K562 (cell line): ENCODE measurements at regions not wholly inside any gene's neighbourhood (a gene's known extent, or its start where the extent isn't known, plus 50 kb on each side); places are given as distances from the start of the nearest gene placed in this dataset.

ENCODE experiments used
- ATAC-seq: fragments of 200-7000 bp; cut with Tn5 transposase; 3 replicates; pipeline ENCODE4 v1.9.1; 2020; ENCODE audit warnings: moderate library complexity
- BruUV-seq: library from RNA; stranded (reverse); fragments of 400-500 nt; replicated peaks from 2 replicates; lab custom pipeline; 2021; lab: Mats Ljungman, UMichigan
- CTCF ChIA-PET: fragments of 300-600 bp; formaldehyde crosslinking; extraction: SDS; loops from one replicate; lab custom pipeline; 2021; ENCODE audit warnings: low intra/inter-chr PET ratio; lab: Yijun Ruan, JAX
- POLR2A ChIA-PET: fragments of 300-600, 350-650 bp; sonication (Branson Sonifier 250); formaldehyde crosslinking; extraction: SDS; loops from one replicate; lab custom pipeline; 2021; ENCODE audit warnings: antibody characterized with exemption, inconsistent platforms; lab: Yijun Ruan, JAX
- DNase-seq, 4 experiments: peaks; one replicate each; pipeline versions ENCODE4 v3.0.0 to v3.0.0-alpha.2; 2011 to 2018; ENCODE audit warnings: low spot score in 3 of 4, mixed read lengths in 3 of 4; ENCODE audit errors: extremely low read depth in 1 of 4
- FAIRE-seq: peaks from 2 replicates; lab custom pipeline; 2011; peaks lifted over from hg19 to GRCh38; lab: Jason Lieb, UNC
- H2AFZ ChIP-seq: 2 replicates; pipeline ENCODE4 v1.6.0; 2011; ENCODE audit warnings: low read depth, low read length, control low read depth, inconsistent platforms
- H3K27ac ChIP-seq: fragments of 200-600 bp; 3 replicates; pipeline ENCODE4 v1.8.0; 2011; ENCODE audit warnings: low read depth, mild to moderate bottlenecking, control low read depth, inconsistent platforms, low read length, moderate library complexity, mixed read lengths; ENCODE audit errors: extremely low read depth
- H3K27me3 ChIP-seq, 2 experiments: fragments of 300-600 bp in 1 of 2; 2 replicates in 1 of 2; 3 replicates in 1 of 2; pipeline versions ENCODE4 v1.6.0 to v1.8.0; 2011; ENCODE audit warnings: inconsistent platforms in 2 of 2, low read length in 2 of 2, mild to moderate bottlenecking in 1 of 2, mixed read lengths in 1 of 2, moderate library complexity in 1 of 2; ENCODE audit not compliant: control insufficient read depth in 2 of 2, insufficient read depth in 2 of 2
- H3K36me3 ChIP-seq: fragments of 300-600 bp; 3 replicates; pipeline ENCODE4 v1.8.0; 2011; ENCODE audit warnings: mild to moderate bottlenecking, low read length, inconsistent platforms; ENCODE audit not compliant: control insufficient read depth, insufficient read depth
- H3K4me1 ChIP-seq, 2 experiments: fragments of 200-600 bp in 1 of 2; replicated peaks in 1 of 2; 2 replicates in 1 of 2; 3 replicates in 1 of 2; pipeline versions ENCODE4 v1.5.1 to v1.8.0; 2011; ENCODE audit warnings: inconsistent platforms in 2 of 2, low read length in 2 of 2, mild to moderate bottlenecking in 1 of 2, mixed read lengths in 1 of 2, moderate library complexity in 1 of 2; ENCODE audit not compliant: control insufficient read depth in 2 of 2, insufficient read depth in 2 of 2
- H3K4me2 ChIP-seq: 2 replicates; pipeline ENCODE4 v1.6.1; 2011; ENCODE audit warnings: low read length, control low read depth, inconsistent platforms, mixed read lengths; ENCODE audit not compliant: insufficient read depth
- H3K4me3 ChIP-seq: fragments of 200-600 bp; sonication (generic), shearing (Covaris generic); 2 replicates; pipeline ENCODE4 v1.5.1; 2016; ENCODE audit warnings: control low read depth, inconsistent platforms
- H3K79me2 ChIP-seq: fragments of 200-600 bp; 3 replicates; pipeline ENCODE4 v1.8.0; 2011; ENCODE audit warnings: low read length, inconsistent platforms; ENCODE audit not compliant: control insufficient read depth, insufficient read depth
- H3K9ac ChIP-seq, 2 experiments: 2 replicates each; pipeline versions ENCODE4 v1.6.0 to v1.6.1; 2011; ENCODE audit warnings: low read depth in 2 of 2, low read length in 2 of 2, control low read depth in 1 of 2, inconsistent platforms in 1 of 2, mild to moderate bottlenecking in 1 of 2, mixed read lengths in 1 of 2; ENCODE audit not compliant: insufficient read depth in 1 of 2
- H3K9me1 ChIP-seq: one replicate; pipeline ENCODE4 v1.6.0; 2011; ENCODE audit warnings: inconsistent platforms, mild to moderate bottlenecking, low read length, moderate library complexity; ENCODE audit not compliant: control insufficient read depth, insufficient read depth
- H3K9me3 ChIP-seq: replicated peaks from 2 replicates; pipeline ENCODE4 v1.5.1; 2011; ENCODE audit warnings: low read depth, low read length, inconsistent platforms; ENCODE audit not compliant: control insufficient read depth, insufficient read depth
- H4K20me1 ChIP-seq: replicated peaks from 2 replicates; pipeline ENCODE4 v1.6.1; 2011; ENCODE audit warnings: low read length, inconsistent platforms, mixed read lengths; ENCODE audit not compliant: control insufficient read depth, insufficient read depth
- C11orf30 ChIP-seq: fragments of 450-650 bp; IDR thresholded peaks from 2 replicates; pipeline ENCODE4 v1.6.1; 2016; ENCODE audit warnings: low read depth, mild to moderate bottlenecking
- CBFA2T2 ChIP-seq: fragments of 450-650 bp; conservative IDR thresholded peaks from 2 replicates; pipeline ENCODE4 v1.6.1; 2017; ENCODE audit warnings: mild to moderate bottlenecking
- CEBPB ChIP-seq: fragments of 450-650 bp; IDR thresholded peaks from 2 replicates; pipeline ENCODE4 v1.6.1; 2016; ENCODE audit warnings: missing genetic modification characterization, missing compliant biosample characterization
- CHD2 ChIP-seq: IDR thresholded peaks from 2 replicates; pipeline ENCODE4 v1.6.1; 2011; ENCODE audit warnings: low read depth, low read length
- EP300 ChIP-seq: IDR thresholded peaks from 2 replicates; pipeline ENCODE4 v1.6.1; 2012; ENCODE audit warnings: low read length, improper control_type of control experiment
- FOXM1 ChIP-seq, 2 experiments: fragments of 450-650 bp in 1 of 2; sonication (generic) in 1 of 2; formaldehyde crosslinking in 1 of 2; IDR thresholded peaks; 2 replicates each; pipeline versions ENCODE4 v1.6.1 to v1.9.0; 2017 to 2022; ENCODE audit warnings: low read depth in 2 of 2, mild to moderate bottlenecking in 2 of 2, missing genetic modification reagents in 1 of 2, moderate library complexity in 1 of 2
- SIN3A ChIP-seq, 2 experiments: fragments of 150-350 bp in 1 of 2; IDR thresholded peaks; 2 replicates each; pipeline ENCODE4 v1.6.1; 2011 to 2016; ENCODE audit warnings: borderline replicate concordance in 2 of 2, low read depth in 2 of 2, low read length in 2 of 2, mild to moderate bottlenecking in 2 of 2, moderate library complexity in 2 of 2; ENCODE audit not compliant: control insufficient read depth in 1 of 2
- SIX5 ChIP-seq, 2 experiments: IDR thresholded peaks; 2 replicates each; pipeline ENCODE4 v1.6.1; 2011; ENCODE audit warnings: low read length in 2 of 2, borderline replicate concordance in 1 of 2, low read depth in 1 of 2, mild to moderate bottlenecking in 1 of 2, moderate library complexity in 1 of 2; ENCODE audit not compliant: insufficient read depth in 1 of 2
- SMARCA5 ChIP-seq: fragments of 450-650 bp; IDR thresholded peaks from 2 replicates; pipeline ENCODE4 v1.6.1; 2016
- SMARCE1 ChIP-seq: fragments of 450-650 bp; IDR thresholded peaks from 2 replicates; pipeline ENCODE4 v1.7.1; 2016; ENCODE audit warnings: mild to moderate bottlenecking
- SRSF9 ChIP-seq: fragments of 200-400 bp; formaldehyde crosslinking; IDR thresholded peaks from 2 replicates; pipeline ENCODE4 v1.6.1; 2017; ENCODE audit warnings: low read depth, low read length, borderline replicate concordance
- WHSC1 ChIP-seq: IDR thresholded peaks from one replicate; pipeline ENCODE4 v1.6.1; 2012; ENCODE audit warnings: low read length, control low read depth, inconsistent platforms
- ZNF121 ChIP-seq: sonication (generic); formaldehyde crosslinking; conservative IDR thresholded peaks from 2 replicates; pipeline ENCODE4 v1.8.0; 2022; ENCODE audit warnings: missing genetic modification reagents
- ZNF316 ChIP-seq: fragments of 450-650 bp; IDR thresholded peaks from 2 replicates; pipeline ENCODE4 v1.6.1; 2016
- ZNF444 ChIP-seq: fragments of 250-450 bp; sonication (Bioruptor Pico); IDR thresholded peaks from 2 replicates; pipeline ENCODE4 v1.4.0; 2020; ENCODE audit warnings: mild to moderate bottlenecking, moderate library complexity
- in situ Hi-C: fragments of 300-500 bp; cut with MboI; formaldehyde crosslinking; loops from 4 replicates; pipeline ENCODE4 v1.15.0; 2018; ENCODE audit warnings: inconsistent platforms, mixed read lengths
- intact Hi-C: fragments of 100-400 bp; cut with micrococcal nuclease; formaldehyde crosslinking; loops from 2 replicates; pipeline ENCODE4 v1.14.2; 2022
- TF ChIP-seq, protein P1 (sequence below): fragments of 250-450 bp; sonication (Bioruptor Pico); IDR thresholded peaks from 2 replicates; pipeline ENCODE4 v1.8.0; 2021; ENCODE audit warnings: mild to moderate bottlenecking, moderate library complexity
- TF ChIP-seq, protein P2 (sequence below), 3 experiments: IDR thresholded peaks in 2 of 3; conservative IDR thresholded peaks in 1 of 3; 2 replicates each; pipeline ENCODE4 v1.5.1; 2011 to 2012; ENCODE audit warnings: low read length in 3 of 3, mild to moderate bottlenecking in 3 of 3, control low read depth in 2 of 3, improper control_type of control experiment in 1 of 3, inconsistent platforms in 1 of 3, low read depth in 1 of 3, mixed read lengths in 1 of 3, moderate library complexity in 1 of 3; ENCODE audit not compliant: insufficient read depth in 2 of 3

DNA sequence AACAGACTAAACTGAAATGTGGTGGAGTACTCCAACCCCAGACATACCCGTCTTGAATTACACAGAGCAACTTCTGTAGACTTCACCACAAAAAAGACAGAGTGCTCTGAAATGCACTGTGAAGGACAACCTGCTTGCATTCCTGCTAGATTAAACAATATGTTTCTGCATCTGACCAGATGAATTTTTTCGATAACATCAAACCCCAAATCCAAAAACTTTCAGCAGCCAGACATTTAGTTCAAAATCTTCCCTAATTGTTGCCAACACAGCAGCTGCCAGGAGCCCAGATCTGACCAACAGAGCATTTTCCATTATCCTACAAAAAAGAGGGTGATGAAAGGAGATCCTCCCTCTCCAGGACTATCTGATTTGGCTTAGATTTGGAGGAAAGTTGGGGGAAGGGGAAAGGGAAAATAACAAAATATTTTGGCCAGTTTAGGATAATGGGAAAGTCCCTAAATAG is 356.5 kb downstream of the PDGFC start (continued):
- TF ChIP-seq, protein P1, sequence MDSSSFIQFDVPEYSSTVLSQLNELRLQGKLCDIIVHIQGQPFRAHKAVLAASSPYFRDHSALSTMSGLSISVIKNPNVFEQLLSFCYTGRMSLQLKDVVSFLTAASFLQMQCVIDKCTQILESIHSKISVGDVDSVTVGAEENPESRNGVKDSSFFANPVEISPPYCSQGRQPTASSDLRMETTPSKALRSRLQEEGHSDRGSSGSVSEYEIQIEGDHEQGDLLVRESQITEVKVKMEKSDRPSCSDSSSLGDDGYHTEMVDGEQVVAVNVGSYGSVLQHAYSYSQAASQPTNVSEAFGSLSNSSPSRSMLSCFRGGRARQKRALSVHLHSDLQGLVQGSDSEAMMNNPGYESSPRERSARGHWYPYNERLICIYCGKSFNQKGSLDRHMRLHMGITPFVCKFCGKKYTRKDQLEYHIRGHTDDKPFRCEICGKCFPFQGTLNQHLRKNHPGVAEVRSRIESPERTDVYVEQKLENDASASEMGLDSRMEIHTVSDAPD (CRISPR knock-in tag), result no peak
- TF ChIP-seq SMARCE1, result no peak
- TF ChIP-seq EP300, result no peak
- TF ChIP-seq CEBPB (tag), result no peak

DNA sequence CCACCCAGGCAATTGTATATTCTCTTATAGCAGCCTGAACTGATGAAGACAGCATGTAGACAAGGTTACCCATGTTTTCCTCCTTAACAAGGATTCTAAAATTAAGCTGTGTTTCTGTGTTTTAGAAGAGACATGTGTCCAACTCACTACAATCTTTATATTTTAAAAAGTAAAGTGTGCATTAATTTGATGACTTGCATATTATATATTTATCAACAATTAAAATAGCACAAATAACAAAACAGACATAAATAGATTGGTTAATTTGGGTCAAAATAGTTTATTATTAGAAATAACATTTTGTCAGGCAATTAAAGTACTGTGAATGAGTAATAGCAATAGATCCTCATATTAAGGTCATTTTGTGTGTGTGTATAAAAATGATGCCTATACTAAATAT is 357.1 kb downstream of the PDGFC start:
- H3K27me3 ChIP-seq, result no peaks in the 10 kb centered on the region
- intact Hi-C loops (no loop called here), in situ Hi-C loops (no loop called here)
- BruUV-seq, result no TSS peak
- ChIA-PET CTCF (no interaction called here), POLR2A (no interaction called here)
- H3K9me3 ChIP-seq, result no peaks in the 10 kb centered on the region; the same call in 1 of the 2 replicates
- H3K36me3 ChIP-seq, result no peaks in the 10 kb centered on the region
- no peak overlapping the region for H2AFZ ChIP-seq
- no peak for FAIRE-seq
- H3K9me1 ChIP-seq, result no peaks in the 10 kb centered on the region
- H3K4me3 ChIP-seq, result no peak overlapping the region
- H4K20me1 ChIP-seq, result no peaks in the 10 kb centered on the region
- H3K79me2 ChIP-seq, result no peaks in the 10 kb centered on the region
- TF ChIP-seq FOXM1 (IDR thresholded peaks at IDR 0.05; ENCODE audit: low read depth), result no peak
- no peak for TF ChIP-seq FOXM1 (CRISPR knock-in tag; IDR thresholded peaks at IDR 0.05; ENCODE audit: low read depth)
- TF ChIP-seq ZNF121, result no peak
- TF ChIP-seq SIX5 (IDR thresholded peaks at IDR 0.05; ENCODE audit: borderline replicate concordance in 1 of 2, insufficient read depth in 1 of 2, low read depth in 1 of 2, low read length in 2 of 2), result no peak
- TF ChIP-seq WHSC1, result no peak
- TF ChIP-seq SMARCA5, result no peak
- TF ChIP-seq SRSF9, result no peak
- TF ChIP-seq SIN3A (IDR thresholded peaks at IDR 0.05; ENCODE audit: borderline replicate concordance in 2 of 2, control insufficient read depth in 1 of 2, low read depth in 2 of 2, low read length in 2 of 2), result no peak
- peak; percentile 46; the same call in 1 of the 2 replicates for TF ChIP-seq C11orf30
- TF ChIP-seq ZNF316, result peak; percentile 31; the same call in 1 of the 2 replicates
- no peak for TF ChIP-seq ZNF444
- no peak for TF ChIP-seq CBFA2T2
- no peak for TF ChIP-seq CHD2
- TF ChIP-seq, protein P2, sequence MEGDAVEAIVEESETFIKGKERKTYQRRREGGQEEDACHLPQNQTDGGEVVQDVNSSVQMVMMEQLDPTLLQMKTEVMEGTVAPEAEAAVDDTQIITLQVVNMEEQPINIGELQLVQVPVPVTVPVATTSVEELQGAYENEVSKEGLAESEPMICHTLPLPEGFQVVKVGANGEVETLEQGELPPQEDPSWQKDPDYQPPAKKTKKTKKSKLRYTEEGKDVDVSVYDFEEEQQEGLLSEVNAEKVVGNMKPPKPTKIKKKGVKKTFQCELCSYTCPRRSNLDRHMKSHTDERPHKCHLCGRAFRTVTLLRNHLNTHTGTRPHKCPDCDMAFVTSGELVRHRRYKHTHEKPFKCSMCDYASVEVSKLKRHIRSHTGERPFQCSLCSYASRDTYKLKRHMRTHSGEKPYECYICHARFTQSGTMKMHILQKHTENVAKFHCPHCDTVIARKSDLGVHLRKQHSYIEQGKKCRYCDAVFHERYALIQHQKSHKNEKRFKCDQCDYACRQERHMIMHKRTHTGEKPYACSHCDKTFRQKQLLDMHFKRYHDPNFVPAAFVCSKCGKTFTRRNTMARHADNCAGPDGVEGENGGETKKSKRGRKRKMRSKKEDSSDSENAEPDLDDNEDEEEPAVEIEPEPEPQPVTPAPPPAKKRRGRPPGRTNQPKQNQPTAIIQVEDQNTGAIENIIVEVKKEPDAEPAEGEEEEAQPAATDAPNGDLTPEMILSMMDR (IDR thresholded peaks at IDR 0.05 in 2 of 3, conservative IDR thresholded peaks at IDR 0.05 in 1 of 3; ENCODE audit: insufficient read depth in 2 of 3, low read depth in 1 of 3, low read length in 3 of 3), result no peak
- H3K4me2 ChIP-seq, result no peak overlapping the region
- ATAC-seq, result no peak
- DNase-seq, result no peak
- no peaks in the 10 kb centered on the region for H3K4me1 ChIP-seq
- H3K27ac ChIP-seq, result no peak overlapping the region
- H3K9ac ChIP-seq, result no peak overlapping the region
